IMR-90 (cell line): ENCODE measurements at regions not wholly inside any gene's neighbourhood (a gene's known extent, or its start where the extent isn't known, plus 50 kb on each side); places are given as distances from the start of the nearest gene placed in this dataset.

Source experiments
- ATAC-seq: fragments of 200-7000 bp; cut with Tn5 transposase; 2 replicates; pipeline ENCODE4 v1.9.1; 2020; ENCODE audit warnings: low read depth, mild to moderate bottlenecking, moderate library complexity
- BruUV-seq: library from RNA; stranded (reverse); fragments of 400-500 nt; replicated peaks from 2 replicates; lab custom pipeline; 2021; lab: Mats Ljungman, UMichigan
- CTCF ChIA-PET: fragments of 300-600 bp; formaldehyde crosslinking; extraction: SDS; loops from one replicate; lab custom pipeline; 2021; ENCODE audit warnings: antibody characterized with exemption; lab: Yijun Ruan, JAX
- POLR2A ChIA-PET: fragments of 300-600 bp; sonication (Branson Sonifier 250); formaldehyde crosslinking; loops from one replicate; lab custom pipeline; 2022; ENCODE audit warnings: antibody characterized with exemption; ENCODE audit not compliant: unreplicated experiment; lab: Charles Lee
- DNase-seq: peaks from one replicate; pipeline ENCODE4 v3.0.0; 2013
- H2AFZ ChIP-seq: replicated peaks from 2 replicates; pipeline ENCODE3; 2013; ENCODE audit warnings: low read length, mild to moderate bottlenecking; ENCODE audit not compliant: poor library complexity
- H2AK5ac ChIP-seq: 2 replicates; pipeline ENCODE4 v1.6.1; 2013; ENCODE audit warnings: low read depth, low read length, inconsistent platforms
- H2AK9ac ChIP-seq: replicated peaks from 2 replicates; pipeline ENCODE3; 2013; ENCODE audit warnings: mild to moderate bottlenecking, low read depth, low read length, moderate library complexity; ENCODE audit not compliant: poor library complexity
- H2BK120ac ChIP-seq: 2 replicates; pipeline ENCODE4 v1.6.1; 2013; ENCODE audit warnings: low read depth, low read length, inconsistent platforms
- H2BK15ac ChIP-seq: 3 replicates; pipeline ENCODE4 v1.6.1; 2013; ENCODE audit warnings: low read depth, low read length, inconsistent platforms
- H2BK20ac ChIP-seq: 2 replicates; pipeline ENCODE4 v1.6.1; 2013; ENCODE audit warnings: low read depth, mild to moderate bottlenecking, inconsistent platforms, low read length, moderate library complexity
- H2BK5ac ChIP-seq: 2 replicates; pipeline ENCODE4 v1.6.1; 2013; ENCODE audit warnings: mild to moderate bottlenecking, low read depth, low read length, inconsistent platforms; ENCODE audit not compliant: poor library complexity, severe bottlenecking
- H3K14ac ChIP-seq: replicated peaks from 2 replicates; pipeline ENCODE4 v1.6.1; 2013; ENCODE audit warnings: low read depth, low read length, inconsistent platforms
- H3K18ac ChIP-seq: 2 replicates; pipeline ENCODE4 v1.6.1; 2013; ENCODE audit warnings: low read depth, low read length, control low read depth
- H3K23ac ChIP-seq: 2 replicates; pipeline ENCODE4 v1.6.1; 2013; ENCODE audit warnings: low read depth, low read length, inconsistent platforms
- H3K27ac ChIP-seq: 2 replicates; pipeline ENCODE4 v1.5.1; 2013; ENCODE audit warnings: mild to moderate bottlenecking, control low read depth, low read length; ENCODE audit not compliant: insufficient read depth
- H3K27me3 ChIP-seq: 2 replicates; pipeline ENCODE4 v1.6.1; 2013; ENCODE audit warnings: low read length; ENCODE audit not compliant: control insufficient read depth, insufficient read depth
- H3K36me3 ChIP-seq: 2 replicates; pipeline ENCODE4 v1.6.1; 2013; ENCODE audit warnings: low read length, mixed read lengths; ENCODE audit not compliant: control insufficient read depth, insufficient read depth
- H3K4ac ChIP-seq: 2 replicates; pipeline ENCODE4 v1.6.1; 2013; ENCODE audit warnings: low read depth, low read length, inconsistent platforms
- H3K4me1 ChIP-seq: 2 replicates; pipeline ENCODE4 v1.6.1; 2013; ENCODE audit warnings: low read length, mixed read lengths; ENCODE audit not compliant: control insufficient read depth, insufficient read depth
- H3K4me2 ChIP-seq: 2 replicates; pipeline ENCODE4 v1.6.1; 2013; ENCODE audit warnings: low read depth, mild to moderate bottlenecking, control low read depth, low read length, moderate library complexity
- H3K4me3 ChIP-seq: 2 replicates; pipeline ENCODE4 v1.5.1; 2013; ENCODE audit warnings: low read depth, mild to moderate bottlenecking, control low read depth, low read length, moderate library complexity; ENCODE audit not compliant: insufficient read depth
- H3K56ac ChIP-seq: 2 replicates; pipeline ENCODE4 v1.6.1; 2013; ENCODE audit warnings: low read length, inconsistent platforms; ENCODE audit not compliant: insufficient read depth; ENCODE audit errors: extremely low read depth
- H3K79me1 ChIP-seq, 2 experiments: 2 replicates each; pipeline ENCODE4 v1.6.1; 2013; ENCODE audit warnings: low read length in 2 of 2, inconsistent platforms in 1 of 2, low read depth in 1 of 2
- H3K9ac ChIP-seq: 2 replicates; pipeline ENCODE4 v1.6.1; 2013; ENCODE audit warnings: low read depth, low read length, control low read depth
- H3K9me1 ChIP-seq: 2 replicates; pipeline ENCODE4 v1.6.1; 2013; ENCODE audit warnings: low read length, inconsistent platforms; ENCODE audit not compliant: insufficient read depth
- H3K9me3 ChIP-seq: 2 replicates; pipeline ENCODE4 v1.6.1; 2013; ENCODE audit warnings: low read length; ENCODE audit not compliant: control insufficient read depth, insufficient read depth
- H4K20me1 ChIP-seq: 2 replicates; pipeline ENCODE4 v1.6.1; 2013; ENCODE audit warnings: low read length, inconsistent platforms; ENCODE audit not compliant: insufficient read depth
- H4K5ac ChIP-seq: 2 replicates; pipeline ENCODE4 v1.6.1; 2013; ENCODE audit warnings: mild to moderate bottlenecking, low read depth, low read length, control low read depth
- H4K8ac ChIP-seq, 2 experiments: 2 replicates each; pipeline ENCODE4 v1.6.1; 2013; ENCODE audit warnings: low read depth in 2 of 2, low read length in 2 of 2, control low read depth in 1 of 2, inconsistent platforms in 1 of 2
- H4K91ac ChIP-seq: 2 replicates; pipeline ENCODE4 v1.6.1; 2013; ENCODE audit warnings: low read depth, low read length, inconsistent platforms; ENCODE audit not compliant: insufficient read depth
- CHD1 ChIP-seq: IDR thresholded peaks from 2 replicates; pipeline ENCODE4 v1.6.1; 2012; ENCODE audit warnings: low read depth, low read length, improper control_type of control experiment
- MXI1 ChIP-seq: IDR thresholded peaks from 2 replicates; pipeline ENCODE4 v1.6.1; 2012; ENCODE audit warnings: low read depth, mild to moderate bottlenecking, low read length, moderate library complexity, borderline replicate concordance
- POLR2A ChIP-seq: IDR thresholded peaks from 2 replicates; pipeline ENCODE4 v1.6.1; 2012; ENCODE audit warnings: mild to moderate bottlenecking, low read depth, low read length
- RAD21 ChIP-seq: IDR thresholded peaks from 2 replicates; pipeline ENCODE4 v1.6.1; 2012; ENCODE audit warnings: low read length, improper control_type of control experiment
- WGBS, 2 experiments: methylation state at CpG; one replicate each; pipeline versions ENCODE4 v1.1.5 to v1.1.7; 2013; ENCODE audit warnings: missing lambda C conversion rate in 2 of 2; ENCODE audit not compliant: insufficient read length in 1 of 2; ENCODE audit errors: extremely low coverage in 2 of 2; 5-methylcytosine and 5-hydroxymethylcytosine counted together
- dilution Hi-C: fragments of 300-500 bp; cut with HindIII; formaldehyde crosslinking; loops from one replicate; pipeline ENCODE4 v1.14.3; 2018; ENCODE audit warnings: low sequenced_read_pairs; ENCODE audit not compliant: unreplicated experiment
- in situ Hi-C: fragments of 300-500 bp; cut with MboI; formaldehyde crosslinking; loops from 3 replicates; pipeline ENCODE4 v1.14.3; 2019; ENCODE audit warnings: low sequenced_read_pairs, inconsistent platforms, mixed read lengths
- intact Hi-C: fragments of 100-400 bp; cut with micrococcal nuclease; formaldehyde crosslinking; loops from 2 replicates; pipeline ENCODE4 v1.10.0; 2022
- TF ChIP-seq, protein P1 (sequence below): fragments of 150-350 bp; IDR thresholded peaks from 2 replicates; pipeline ENCODE4 v1.6.1; 2017; ENCODE audit warnings: mild to moderate bottlenecking, antibody characterized with exemption, low read length, low read depth

DNA sequence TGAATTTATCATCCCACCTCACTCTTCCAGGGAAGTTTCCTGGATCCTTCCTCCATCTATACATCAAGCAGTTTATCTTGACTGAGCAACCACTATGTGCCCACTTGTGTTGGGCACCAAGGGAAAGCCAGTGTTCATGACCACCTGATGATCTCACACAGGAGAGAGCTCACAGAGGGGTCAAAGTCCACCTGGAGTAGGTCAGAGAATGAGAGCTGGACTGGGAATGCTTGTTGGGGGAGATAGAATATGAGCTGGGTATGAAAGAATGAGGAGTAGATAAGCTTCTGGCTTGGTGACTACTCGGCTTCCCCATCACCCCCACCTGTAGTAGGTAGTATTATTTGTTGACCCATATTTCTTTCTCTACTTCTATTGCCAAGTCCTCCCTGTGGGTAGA lies 72.2 kb upstream of the CYRIA start:
- no peak overlapping the region for H3K18ac ChIP-seq
- H3K14ac ChIP-seq, result no peak overlapping the region
- no peak overlapping the region for H2AK5ac ChIP-seq
- H4K91ac ChIP-seq, result no peak overlapping the region
- in situ Hi-C loops, result no loop called here
- H3K4me3 ChIP-seq, result no peak overlapping the region
- H2BK20ac ChIP-seq, result no peak overlapping the region
- no CpG with 5 or more reads among the region's 1 CpG for WGBS, 2 experiments
- H3K9me3 ChIP-seq, result no peaks in the 10 kb centered on the region
- ATAC-seq, result no peak
- H4K8ac ChIP-seq, result no peak overlapping the region
- H2BK5ac ChIP-seq, result no peak overlapping the region
- no peak overlapping the region for H2AK9ac ChIP-seq
- H2AFZ ChIP-seq, result no peak overlapping the region
- no peak overlapping the region for H3K23ac ChIP-seq
- no peaks in the 10 kb centered on the region for H4K20me1 ChIP-seq
- H3K4me2 ChIP-seq, result no peak overlapping the region
- no peak overlapping the region for H3K27ac ChIP-seq
- no peak overlapping the region for H3K4ac ChIP-seq
- dilution Hi-C loops, result no loop called here
- H3K4me1 ChIP-seq, result no peaks in the 10 kb centered on the region
- no peak overlapping the region for H2BK120ac ChIP-seq
- intact Hi-C loops, result no loop called here
- no peak overlapping the region for H2BK15ac ChIP-seq
- H3K27me3 ChIP-seq, result no peaks in the 10 kb centered on the region
- ChIA-PET POLR2A (no interaction called here), CTCF (interaction anchor here (1.2 to 1.3 kb wide), 2 partner anchors 19 kb away, joined by 3 to 4 read pairs; no protein-coding TSS in a partner anchor)
- H3K79me1 ChIP-seq, result no peaks in the 10 kb centered on the region
- TF ChIP-seq POLR2A (no peak), RAD21 (no peak), MXI1 (no peak), CHD1 (no peak)
- TF ChIP-seq, protein P1, sequence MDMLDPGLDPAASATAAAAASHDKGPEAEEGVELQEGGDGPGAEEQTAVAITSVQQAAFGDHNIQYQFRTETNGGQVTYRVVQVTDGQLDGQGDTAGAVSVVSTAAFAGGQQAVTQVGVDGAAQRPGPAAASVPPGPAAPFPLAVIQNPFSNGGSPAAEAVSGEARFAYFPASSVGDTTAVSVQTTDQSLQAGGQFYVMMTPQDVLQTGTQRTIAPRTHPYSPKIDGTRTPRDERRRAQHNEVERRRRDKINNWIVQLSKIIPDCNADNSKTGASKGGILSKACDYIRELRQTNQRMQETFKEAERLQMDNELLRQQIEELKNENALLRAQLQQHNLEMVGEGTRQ, result no peak
- H3K9ac ChIP-seq, result no peak overlapping the region
- DNase-seq, result no peak
- BruUV-seq, result no TSS peak
- no peaks in the 10 kb centered on the region for H3K36me3 ChIP-seq
- H3K9me1 ChIP-seq, result no peaks in the 10 kb centered on the region
- no peak overlapping the region for H3K56ac ChIP-seq
- no peak overlapping the region for H4K5ac ChIP-seq
